Omental fat pad (tissue), 3 donors: ENCODE measurements at regions not wholly inside any gene's neighbourhood (a gene's known extent, or its start where the extent isn't known, plus 50 kb on each side); places are given as distances from the start of the nearest gene placed in this dataset.

Experiments used
- ATAC-seq: fragments of 150-250 bp; one replicate; pipeline ENCODE4 v1.9.1; 2016; ENCODE audit warnings: mild to moderate bottlenecking, moderate library complexity; ENCODE audit not compliant: low FRiP score
- DNase-seq: peaks from one replicate; pipeline ENCODE4 v3.0.0-alpha.2; 2019; ENCODE audit warnings: low spot score
- TF ChIP-seq, protein P1 (sequence below), 3 donors: fragments of 450-650 bp; IDR thresholded peaks; one replicate each; pipeline ENCODE4 v1.5.1; 2016 to 2017; ENCODE audit warnings: antibody characterized with exemption in 3 of 3, mild to moderate bottlenecking in 3 of 3, moderate library complexity in 2 of 3

GRCh38 chr2:217097346-217097745, 237.5 kb upstream of the TNP1 start:
- no peak for DNase-seq
- no peak for ATAC-seq
- TF ChIP-seq, protein P1, sequence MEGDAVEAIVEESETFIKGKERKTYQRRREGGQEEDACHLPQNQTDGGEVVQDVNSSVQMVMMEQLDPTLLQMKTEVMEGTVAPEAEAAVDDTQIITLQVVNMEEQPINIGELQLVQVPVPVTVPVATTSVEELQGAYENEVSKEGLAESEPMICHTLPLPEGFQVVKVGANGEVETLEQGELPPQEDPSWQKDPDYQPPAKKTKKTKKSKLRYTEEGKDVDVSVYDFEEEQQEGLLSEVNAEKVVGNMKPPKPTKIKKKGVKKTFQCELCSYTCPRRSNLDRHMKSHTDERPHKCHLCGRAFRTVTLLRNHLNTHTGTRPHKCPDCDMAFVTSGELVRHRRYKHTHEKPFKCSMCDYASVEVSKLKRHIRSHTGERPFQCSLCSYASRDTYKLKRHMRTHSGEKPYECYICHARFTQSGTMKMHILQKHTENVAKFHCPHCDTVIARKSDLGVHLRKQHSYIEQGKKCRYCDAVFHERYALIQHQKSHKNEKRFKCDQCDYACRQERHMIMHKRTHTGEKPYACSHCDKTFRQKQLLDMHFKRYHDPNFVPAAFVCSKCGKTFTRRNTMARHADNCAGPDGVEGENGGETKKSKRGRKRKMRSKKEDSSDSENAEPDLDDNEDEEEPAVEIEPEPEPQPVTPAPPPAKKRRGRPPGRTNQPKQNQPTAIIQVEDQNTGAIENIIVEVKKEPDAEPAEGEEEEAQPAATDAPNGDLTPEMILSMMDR (IDR thresholded peaks at IDR 0.05), result no peak

- TF ChIP-seq, protein P1 (IDR thresholded peaks at IDR 0.05), result no peak
- no peak for ATAC-seq
- no peak for DNase-seq
These were observed 236.8 kb upstream of the TNP1 start for GRCh38 chr2:217096474-217097225.

DNA sequence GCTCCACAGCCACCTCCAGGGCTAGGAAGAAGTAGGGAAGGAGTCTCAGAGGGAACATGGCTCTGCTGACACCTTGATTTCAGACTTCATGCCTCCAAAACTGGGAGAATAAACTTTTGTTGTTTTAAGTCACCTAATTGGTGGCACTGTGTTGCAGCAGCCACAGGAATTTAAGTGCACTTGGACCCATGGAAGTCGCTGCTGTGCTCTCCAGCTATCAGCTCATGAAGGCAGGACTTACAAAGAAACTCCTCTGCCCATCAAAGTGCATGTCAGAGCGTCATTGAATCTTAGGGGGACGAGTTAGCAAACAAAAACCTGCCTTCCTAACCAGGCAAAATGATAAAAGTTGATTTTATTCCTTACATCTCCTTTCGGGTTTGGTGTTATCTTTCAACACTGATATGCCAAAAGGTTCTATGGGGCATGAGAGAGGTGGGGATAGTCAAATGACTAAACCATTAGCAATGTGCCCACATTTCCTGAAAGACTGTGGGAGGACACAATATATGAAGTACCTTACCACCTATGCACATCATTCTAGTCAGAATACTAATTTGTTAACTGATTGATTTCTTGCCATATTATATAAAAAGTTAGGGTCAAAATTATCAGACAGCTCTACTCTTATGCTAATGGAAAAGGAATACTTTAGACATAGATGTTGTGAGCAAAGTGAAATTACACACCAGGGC, 235.8 kb upstream of the TNP1 start:
- DNase-seq (no peak), ATAC-seq (no peak)
- TF ChIP-seq, protein P1 (IDR thresholded peaks at IDR 0.05), result no peak

GRCh38 chr2:217092710-217093379, 233.0 kb upstream of the TNP1 start:
- no peak for DNase-seq
- ATAC-seq, result no peak
- TF ChIP-seq, protein P1 (IDR thresholded peaks at IDR 0.05), result no peak

DNA sequence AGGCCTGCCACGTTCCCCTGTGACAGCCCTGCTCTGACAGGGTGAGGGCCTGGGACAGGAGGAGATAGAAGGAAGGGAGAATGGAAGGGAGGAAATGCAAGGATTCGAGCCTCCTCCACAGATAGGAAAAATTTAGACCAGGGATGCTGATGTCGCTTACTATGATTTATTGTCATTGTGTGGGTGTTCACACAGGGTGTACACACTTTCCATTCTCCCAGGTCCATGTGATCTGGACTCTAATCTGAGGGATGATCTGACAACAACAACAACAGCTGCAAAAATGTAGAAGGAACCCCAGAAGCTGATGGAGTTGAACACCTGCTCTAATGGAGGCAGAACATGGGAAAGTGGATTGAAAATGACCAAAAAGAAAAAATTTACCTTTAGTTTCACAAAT, 231.7 kb upstream of the TNP1 start:
- ATAC-seq, result no peak

GRCh38 chr2:217090884-217091283, 231.0 kb upstream of the TNP1 start:
- ATAC-seq (no peak), DNase-seq (no peak)
- TF ChIP-seq, protein P1 (IDR thresholded peaks at IDR 0.05), result no peak

More for the DNA sequence above, 231.7 kb upstream of the TNP1 start:
- TF ChIP-seq, protein P1 (IDR thresholded peaks at IDR 0.05), result no peak
- no peak for DNase-seq
